Fibroblast of villous mesenchyme (primary cell): ENCODE measurements at regions not wholly inside any gene's neighbourhood (a gene's known extent, or its start where the extent isn't known, plus 50 kb on each side); places are given as distances from the start of the nearest gene placed in this dataset.

Experiments
- DNase-seq: peaks from one replicate; pipeline ENCODE4 v3.0.0-alpha.2; 2010; ENCODE audit warnings: low read depth
- H3K4me3 ChIP-seq: 2 replicates; pipeline ENCODE4 v1.5.1; 2011; ENCODE audit warnings: low read depth, mild to moderate bottlenecking, low read length
- TF ChIP-seq, protein P1 (sequence below): IDR thresholded peaks from 2 replicates; pipeline ENCODE4 v1.5.1; 2012; ENCODE audit warnings: low read depth, mild to moderate bottlenecking, low read length; ENCODE audit not compliant: insufficient read depth

DNA sequence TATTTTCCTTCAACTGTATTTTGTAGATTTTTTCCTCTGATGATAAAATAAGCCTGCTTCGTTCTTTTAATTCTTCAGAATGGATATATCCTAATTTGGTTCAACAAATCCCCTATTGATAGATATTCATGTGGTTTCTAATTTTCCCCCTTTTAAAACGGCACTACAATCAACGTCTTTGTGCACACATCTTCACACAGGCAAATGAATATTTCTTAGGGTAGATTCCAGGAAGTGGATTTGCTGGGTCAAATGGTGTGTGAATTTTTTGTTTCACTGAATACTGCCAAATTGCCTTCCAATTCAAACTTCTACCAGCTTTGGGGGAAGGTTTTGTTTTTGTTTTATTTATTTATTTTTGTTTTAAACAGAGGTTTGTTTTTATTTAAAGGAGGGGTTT is 287.2 kb downstream of the FOXO1 start:
- no peak overlapping the region for H3K4me3 ChIP-seq
- no peak for DNase-seq
- TF ChIP-seq, protein P1, sequence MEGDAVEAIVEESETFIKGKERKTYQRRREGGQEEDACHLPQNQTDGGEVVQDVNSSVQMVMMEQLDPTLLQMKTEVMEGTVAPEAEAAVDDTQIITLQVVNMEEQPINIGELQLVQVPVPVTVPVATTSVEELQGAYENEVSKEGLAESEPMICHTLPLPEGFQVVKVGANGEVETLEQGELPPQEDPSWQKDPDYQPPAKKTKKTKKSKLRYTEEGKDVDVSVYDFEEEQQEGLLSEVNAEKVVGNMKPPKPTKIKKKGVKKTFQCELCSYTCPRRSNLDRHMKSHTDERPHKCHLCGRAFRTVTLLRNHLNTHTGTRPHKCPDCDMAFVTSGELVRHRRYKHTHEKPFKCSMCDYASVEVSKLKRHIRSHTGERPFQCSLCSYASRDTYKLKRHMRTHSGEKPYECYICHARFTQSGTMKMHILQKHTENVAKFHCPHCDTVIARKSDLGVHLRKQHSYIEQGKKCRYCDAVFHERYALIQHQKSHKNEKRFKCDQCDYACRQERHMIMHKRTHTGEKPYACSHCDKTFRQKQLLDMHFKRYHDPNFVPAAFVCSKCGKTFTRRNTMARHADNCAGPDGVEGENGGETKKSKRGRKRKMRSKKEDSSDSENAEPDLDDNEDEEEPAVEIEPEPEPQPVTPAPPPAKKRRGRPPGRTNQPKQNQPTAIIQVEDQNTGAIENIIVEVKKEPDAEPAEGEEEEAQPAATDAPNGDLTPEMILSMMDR = no peak

DNA sequence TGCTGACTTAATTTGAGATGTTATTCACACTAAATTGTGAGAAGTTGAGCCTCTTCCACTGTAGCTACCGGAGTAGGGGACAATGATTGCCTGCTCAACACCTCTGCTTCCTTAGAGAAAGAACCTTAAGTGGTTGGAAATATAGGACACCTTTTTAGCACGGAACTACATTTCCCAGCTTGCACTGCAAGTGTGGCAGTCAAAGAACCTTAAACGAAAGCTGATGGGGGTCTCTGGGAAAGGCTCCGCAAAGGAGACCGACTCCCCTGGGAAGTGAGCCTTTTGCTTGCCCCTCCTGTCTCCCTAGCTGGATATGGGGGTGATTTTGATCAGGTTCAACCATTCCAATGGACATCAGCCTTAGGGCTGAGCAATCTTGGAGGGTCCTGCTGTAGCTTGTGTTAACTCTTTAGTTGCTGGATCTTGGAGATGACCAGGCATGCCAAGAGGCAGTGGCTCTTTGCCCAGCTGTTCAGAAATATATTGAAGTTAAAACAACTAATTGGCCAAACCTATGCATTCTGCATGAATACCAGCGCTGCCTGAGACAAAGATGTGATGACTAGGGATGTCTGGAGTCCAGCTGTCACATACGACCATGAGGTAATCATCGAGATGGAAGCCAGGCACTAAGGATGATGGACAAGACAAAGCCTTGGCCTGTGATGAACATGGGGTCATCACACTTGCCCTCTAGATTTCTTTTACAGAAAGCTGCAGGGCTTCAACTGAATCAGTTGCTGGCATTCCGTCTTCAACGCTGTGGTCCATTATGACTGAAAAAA is 286.5 kb downstream of the FOXO1 start:
- no peak for DNase-seq
- TF ChIP-seq, protein P1 = no peak
- H3K4me3 ChIP-seq = no peak overlapping the region

GRCh38 chr13:40381935-40382764 is 284.3 kb downstream of the FOXO1 start:
- DNase-seq = no peak
- no peak overlapping the region for H3K4me3 ChIP-seq
- TF ChIP-seq, protein P1 = no peak

GRCh38 chr13:40383132-40383531 is 283.3 kb downstream of the FOXO1 start:
- no peak for DNase-seq
- H3K4me3 ChIP-seq = no peak overlapping the region
- TF ChIP-seq, protein P1 = no peak

DNA sequence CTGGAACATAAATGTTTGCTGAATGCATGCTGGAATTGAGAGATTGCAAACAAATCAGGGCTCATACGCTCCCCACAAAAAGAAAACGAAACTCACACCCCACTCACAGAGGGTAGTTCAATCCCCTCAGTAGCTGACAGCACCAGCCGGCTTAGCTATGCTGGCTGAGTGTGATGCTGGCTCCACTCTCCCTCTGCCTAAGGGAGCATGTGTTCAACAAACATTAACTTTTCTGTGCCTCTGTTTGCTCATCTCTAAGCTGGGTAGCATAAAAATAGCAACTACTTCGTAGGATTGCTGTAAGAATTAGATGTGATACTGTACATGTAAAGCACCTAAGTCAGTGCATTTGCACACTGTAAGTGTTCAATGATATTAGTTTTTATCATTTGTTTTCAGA is 282.6 kb downstream of the FOXO1 start:
- DNase-seq = no peak
- TF ChIP-seq, protein P1 = no peak
- H3K4me3 ChIP-seq = no peak overlapping the region

DNA sequence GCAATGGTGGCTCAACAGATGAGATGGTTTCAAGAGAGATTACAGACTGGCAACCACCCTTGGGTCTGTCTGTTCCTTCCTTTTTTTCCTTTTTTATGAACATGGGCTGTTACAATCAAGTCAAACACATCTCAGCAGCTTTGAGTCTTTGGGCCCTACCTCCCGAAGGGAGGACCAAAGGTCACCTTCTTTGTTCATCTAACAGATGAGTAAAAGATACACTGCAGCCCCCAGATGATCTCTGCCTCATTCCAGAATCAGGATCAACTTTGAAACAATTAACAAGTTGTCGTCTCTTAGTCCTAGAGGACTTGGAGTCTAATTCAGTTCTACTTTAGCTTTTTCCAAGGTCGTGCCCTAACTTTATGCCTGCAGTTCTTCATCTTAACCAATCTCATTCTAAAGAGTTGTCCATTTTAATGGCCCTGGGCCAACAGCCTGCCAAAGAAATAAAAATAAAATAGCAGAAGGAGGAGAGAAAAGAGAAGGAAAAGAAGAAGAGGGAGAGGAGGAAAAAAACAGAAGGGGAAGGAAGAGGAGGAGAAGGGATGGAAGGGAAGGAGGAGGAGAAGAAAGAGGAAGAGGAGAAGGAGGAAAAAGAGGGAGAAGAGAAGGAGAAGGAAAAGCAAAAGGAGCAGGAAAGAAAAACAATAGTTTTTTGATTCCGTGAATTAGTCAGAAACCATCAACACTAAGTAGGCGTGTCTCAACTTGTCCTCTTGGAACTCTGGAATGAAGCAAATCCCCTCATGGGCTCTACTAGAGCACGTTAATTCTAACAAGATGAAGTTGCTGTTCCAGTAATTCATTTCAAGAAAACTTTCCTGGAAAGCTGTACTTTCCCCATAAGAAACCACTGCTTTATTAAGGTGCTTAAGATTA is 281.2 kb downstream of the FOXO1 start:
- H3K4me3 ChIP-seq = no peak overlapping the region
- no peak for DNase-seq
- TF ChIP-seq, protein P1 = no peak
